CD14-positive monocyte (primary cell): ENCODE measurements at regions not wholly inside any gene's neighbourhood (a gene's known extent, or its start where the extent isn't known, plus 50 kb on each side); places are given as distances from the start of the nearest gene placed in this dataset.

Source experiments
- DNase-seq, 3 donors: peaks; one replicate each; pipeline ENCODE4 v3.0.0-alpha.2; 2011 to 2022
- H2AFZ ChIP-seq: 2 replicates; pipeline ENCODE4 v1.6.0; 2012; ENCODE audit warnings: mild to moderate bottlenecking, low read depth, low read length, inconsistent platforms; ENCODE audit not compliant: insufficient read depth, poor library complexity, severe bottlenecking
- H3K27ac ChIP-seq, 2 donors: 1 replicate in 1 of 2; 2 replicates in 1 of 2; pipeline ENCODE4 v1.5.1; 2012 to 2013; ENCODE audit warnings: low read length in 2 of 2, control low read depth in 1 of 2, inconsistent platforms in 1 of 2, low read depth in 1 of 2, mild to moderate bottlenecking in 1 of 2
- H3K27me3 ChIP-seq, 2 donors: one replicate each; pipeline versions ENCODE4 v1.6.0 to v1.6.1; 2011 to 2013; ENCODE audit warnings: low read length in 2 of 2; ENCODE audit not compliant: control insufficient read depth in 2 of 2, insufficient read depth in 2 of 2
- H3K36me3 ChIP-seq, 2 donors: replicated peaks in 1 of 2; 1 replicate in 1 of 2; 2 replicates in 1 of 2; pipeline versions ENCODE4 v1.5.1 to v1.6.1; 2012 to 2013; ENCODE audit warnings: low read length in 2 of 2, control low read depth in 1 of 2, inconsistent platforms in 1 of 2, mild to moderate bottlenecking in 1 of 2; ENCODE audit not compliant: insufficient read depth in 2 of 2, control insufficient read depth in 1 of 2
- H3K4me1 ChIP-seq, 2 donors: 1 replicate in 1 of 2; 2 replicates in 1 of 2; pipeline versions ENCODE4 v1.5.1 to v1.6.1; 2012 to 2013; ENCODE audit warnings: low read length in 2 of 2, control low read depth in 1 of 2, inconsistent platforms in 1 of 2, mild to moderate bottlenecking in 1 of 2, moderate library complexity in 1 of 2; ENCODE audit not compliant: insufficient read depth in 2 of 2, control insufficient read depth in 1 of 2
- H3K4me2 ChIP-seq: replicated peaks from 2 replicates; pipeline ENCODE3; 2012; ENCODE audit warnings: low read length, moderate library complexity, mild to moderate bottlenecking; ENCODE audit not compliant: poor library complexity, severe bottlenecking; ENCODE audit errors: extremely low read depth
- H3K4me3 ChIP-seq, 3 experiments: fragments of 200-600 bp in 1 of 3; sonication (generic) in 1 of 3; replicated peaks in 1 of 3; 1 replicate in 2 of 3; 2 replicates in 1 of 3; pipeline ENCODE4 v1.5.1; 2011 to 2013; ENCODE audit warnings: low read length in 3 of 3, mild to moderate bottlenecking in 3 of 3, control low read depth in 2 of 3, low read depth in 2 of 3, inconsistent platforms in 1 of 3, moderate library complexity in 1 of 3
- H3K79me2 ChIP-seq: 2 replicates; pipeline ENCODE4 v1.6.0; 2012; ENCODE audit warnings: mild to moderate bottlenecking, control low read depth, inconsistent platforms, low read length, moderate library complexity; ENCODE audit not compliant: insufficient read depth
- H3K9ac ChIP-seq: 2 replicates; pipeline ENCODE4 v1.6.0; 2017; ENCODE audit warnings: low read length, mild to moderate bottlenecking; ENCODE audit not compliant: insufficient read depth, poor library complexity, severe bottlenecking
- H3K9me3 ChIP-seq, 2 donors: replicated peaks in 1 of 2; 1 replicate in 1 of 2; 2 replicates in 1 of 2; pipeline versions ENCODE4 v1.5.1 to v1.6.1; 2012 to 2013; ENCODE audit warnings: low read length in 2 of 2, control low read depth in 1 of 2; ENCODE audit not compliant: control insufficient read depth in 1 of 2, insufficient read depth in 1 of 2
- H4K20me1 ChIP-seq: 2 replicates; pipeline ENCODE4 v1.6.0; 2012; ENCODE audit warnings: mild to moderate bottlenecking, low read length, control low read depth, moderate library complexity; ENCODE audit not compliant: insufficient read depth
- H3K27ac Mint-ChIP-seq, 7 donors: one replicate each; pipeline ENCODE4 v1.8.0; 2020; ENCODE audit warnings: mild to moderate bottlenecking in 7 of 7, mixed read lengths in 7 of 7, moderate library complexity in 6 of 7, inconsistent platforms in 2 of 7
- H3K27me3 Mint-ChIP-seq, 3 donors: one replicate each; pipeline ENCODE4 v1.8.0; 2021 to 2022; ENCODE audit warnings: low read depth in 3 of 3, mild to moderate bottlenecking in 3 of 3, mixed read lengths in 3 of 3, moderate library complexity in 3 of 3, inconsistent platforms in 1 of 3
- H3K36me3 Mint-ChIP-seq, 2 donors: one replicate each; pipeline ENCODE4 v1.8.0; 2020; ENCODE audit warnings: mixed read lengths in 2 of 2, inconsistent platforms in 1 of 2, mild to moderate bottlenecking in 1 of 2
- H3K4me1 Mint-ChIP-seq: one replicate; pipeline ENCODE4 v1.8.0; 2020; ENCODE audit warnings: mild to moderate bottlenecking, mixed read lengths
- H3K4me3 Mint-ChIP-seq, 2 donors: one replicate each; pipeline ENCODE4 v1.8.0; 2020; ENCODE audit warnings: mild to moderate bottlenecking in 2 of 2, mixed read lengths in 2 of 2, moderate library complexity in 1 of 2
- H3K9me3 Mint-ChIP-seq, 7 donors: one replicate each; pipeline ENCODE4 v1.8.0; 2020 to 2022; ENCODE audit warnings: mixed read lengths in 7 of 7, mild to moderate bottlenecking in 6 of 7, moderate library complexity in 6 of 7, inconsistent platforms in 2 of 7
- WGBS: methylation state at CpG from one replicate; pipeline ENCODE4 v1.1.5; 2013; ENCODE audit warnings: missing lambda C conversion rate; ENCODE audit not compliant: insufficient coverage; 5-methylcytosine and 5-hydroxymethylcytosine counted together
- intact Hi-C, 2 donors: fragments of 100-400 bp; cut with micrococcal nuclease; formaldehyde crosslinking; loops; one replicate each; pipeline versions ENCODE4 v1.15.0 to v1.15.1; 2023
- TF ChIP-seq, protein P1 (sequence below): fragments of 200-600 bp; IDR thresholded peaks from one replicate; pipeline ENCODE4 v1.8.0; 2022; ENCODE audit warnings: antibody characterized with exemption, mild to moderate bottlenecking

DNA sequence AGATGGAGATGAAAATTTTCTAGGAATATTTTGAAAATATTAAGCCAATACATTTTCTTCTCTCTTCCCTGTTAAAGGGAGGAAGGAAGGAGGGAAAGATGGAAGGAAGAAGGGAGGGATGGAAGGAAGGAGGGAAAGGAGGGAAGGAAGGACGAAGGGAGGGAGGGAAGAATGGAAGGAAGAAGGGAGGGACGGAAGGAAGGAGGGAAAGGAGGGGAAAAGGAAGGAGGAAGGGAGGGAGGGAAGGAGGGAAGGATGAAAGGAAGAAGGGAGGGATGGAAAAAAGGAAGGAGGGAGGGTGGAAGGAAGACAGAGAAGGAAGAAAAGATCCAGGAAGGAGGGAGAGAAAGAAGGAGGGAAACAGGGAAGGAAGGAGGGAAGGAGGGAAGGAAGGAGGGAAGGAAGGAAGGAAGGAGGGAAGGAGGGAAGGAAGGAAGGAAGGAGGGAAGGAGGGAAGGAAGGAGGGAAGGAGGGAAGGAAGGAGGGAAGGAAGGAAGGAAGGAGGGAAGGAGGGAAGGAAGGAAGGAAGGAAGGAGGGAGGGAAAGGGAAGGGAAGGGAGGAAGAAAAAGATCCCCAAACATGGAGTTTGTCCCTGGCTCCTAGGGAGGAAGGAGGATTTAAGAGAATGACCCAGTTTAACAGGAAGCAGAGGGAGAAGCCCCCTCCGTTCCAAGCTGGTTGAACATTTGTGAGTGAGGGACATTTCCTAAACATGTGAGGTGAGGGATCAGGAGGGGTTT, 70.3 kb upstream of the NEURL1B start:
- DNase-seq = no peak
- no peak overlapping the region for H3K9ac ChIP-seq
- H4K20me1 ChIP-seq = no peaks in the 10 kb centered on the region
- TF ChIP-seq, protein P1, sequence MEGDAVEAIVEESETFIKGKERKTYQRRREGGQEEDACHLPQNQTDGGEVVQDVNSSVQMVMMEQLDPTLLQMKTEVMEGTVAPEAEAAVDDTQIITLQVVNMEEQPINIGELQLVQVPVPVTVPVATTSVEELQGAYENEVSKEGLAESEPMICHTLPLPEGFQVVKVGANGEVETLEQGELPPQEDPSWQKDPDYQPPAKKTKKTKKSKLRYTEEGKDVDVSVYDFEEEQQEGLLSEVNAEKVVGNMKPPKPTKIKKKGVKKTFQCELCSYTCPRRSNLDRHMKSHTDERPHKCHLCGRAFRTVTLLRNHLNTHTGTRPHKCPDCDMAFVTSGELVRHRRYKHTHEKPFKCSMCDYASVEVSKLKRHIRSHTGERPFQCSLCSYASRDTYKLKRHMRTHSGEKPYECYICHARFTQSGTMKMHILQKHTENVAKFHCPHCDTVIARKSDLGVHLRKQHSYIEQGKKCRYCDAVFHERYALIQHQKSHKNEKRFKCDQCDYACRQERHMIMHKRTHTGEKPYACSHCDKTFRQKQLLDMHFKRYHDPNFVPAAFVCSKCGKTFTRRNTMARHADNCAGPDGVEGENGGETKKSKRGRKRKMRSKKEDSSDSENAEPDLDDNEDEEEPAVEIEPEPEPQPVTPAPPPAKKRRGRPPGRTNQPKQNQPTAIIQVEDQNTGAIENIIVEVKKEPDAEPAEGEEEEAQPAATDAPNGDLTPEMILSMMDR = no peak
- H3K4me1 ChIP-seq = no peaks in the 10 kb centered on the region
- H3K4me2 ChIP-seq = no peak overlapping the region
- H3K36me3 Mint-ChIP-seq = no peaks in the 10 kb centered on the region
- no peaks in the 10 kb centered on the region for H3K36me3 ChIP-seq
- no peak overlapping the region for H3K27ac Mint-ChIP-seq
- no peaks in the 10 kb centered on the region for H3K27me3 ChIP-seq
- H2AFZ ChIP-seq = no peak overlapping the region
- no peaks in the 10 kb centered on the region for H3K4me1 Mint-ChIP-seq
- no peak overlapping the region for H3K4me3 Mint-ChIP-seq
- peaks cover 0 to 10% (median 1%) of the 10 kb centered on the region in 3 donors for H3K27me3 Mint-ChIP-seq
- H3K4me3 ChIP-seq = no peak overlapping the region
- 69% methylated on average over 3 of the region's 3 CpGs for WGBS
- H3K27ac ChIP-seq = no peak overlapping the region
- H3K9me3 Mint-ChIP-seq = peaks cover 0 to 6% (median 2%) of the 10 kb centered on the region in 7 donors
- intact Hi-C loops = no loop called here
- no peaks in the 10 kb centered on the region for H3K79me2 ChIP-seq
- peaks cover 0 to 4% of the 10 kb centered on the region in 2 donors for H3K9me3 ChIP-seq

DNA sequence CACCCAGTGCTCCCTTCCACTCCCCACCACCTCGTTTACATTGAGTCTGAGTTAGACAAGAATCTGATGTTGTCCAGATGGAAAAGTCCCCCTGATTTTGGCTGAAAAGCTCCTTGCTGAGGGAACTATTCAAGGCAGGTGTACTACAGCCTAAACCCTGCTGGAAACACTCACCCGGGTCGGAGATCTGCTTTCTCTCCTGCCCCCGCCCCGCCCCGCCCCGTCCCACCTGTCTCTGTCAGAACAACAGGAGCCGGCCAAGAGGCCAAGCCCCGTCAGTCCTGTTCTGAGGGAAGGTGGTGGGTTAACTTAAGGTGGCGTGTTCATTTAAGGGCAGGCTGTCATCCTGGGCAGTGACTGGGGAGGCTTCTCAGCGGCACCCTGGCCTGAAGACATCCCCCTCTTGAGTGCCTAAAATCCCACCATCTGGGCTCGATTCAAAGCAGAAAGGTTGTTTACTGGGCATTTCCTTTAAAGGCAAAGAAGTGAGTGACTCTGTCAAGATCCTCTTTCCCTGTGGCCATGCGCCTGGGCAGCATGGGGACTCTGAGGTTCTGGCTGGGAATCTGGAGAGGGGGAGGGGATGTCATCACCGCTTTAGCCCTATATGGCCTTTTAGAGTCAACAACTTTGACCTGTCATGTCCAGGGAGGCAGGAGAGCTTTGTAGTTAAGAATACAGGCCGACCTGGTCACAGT, 71.1 kb upstream of the NEURL1B start:
- no peak overlapping the region for H2AFZ ChIP-seq
- intact Hi-C loops = no loop called here
- no peak overlapping the region for H3K4me2 ChIP-seq
- H3K4me3 ChIP-seq = no peak overlapping the region
- H3K27ac ChIP-seq = no peak overlapping the region
- no peaks in the 10 kb centered on the region for H4K20me1 ChIP-seq
- H3K36me3 ChIP-seq = no peaks in the 10 kb centered on the region
- H3K36me3 Mint-ChIP-seq = no peaks in the 10 kb centered on the region
- H3K27me3 ChIP-seq = no peaks in the 10 kb centered on the region
- DNase-seq = no peak
- H3K4me1 ChIP-seq = no peaks in the 10 kb centered on the region
- peak overlapping the region in 1 of 7 donors; percentile 46 for H3K27ac Mint-ChIP-seq
- H3K9me3 ChIP-seq = peaks cover 0 to 4% of the 10 kb centered on the region in 2 donors
- TF ChIP-seq, protein P1 = no peak
- H3K9ac ChIP-seq = no peak overlapping the region
- H3K4me1 Mint-ChIP-seq = no peaks in the 10 kb centered on the region
- H3K4me3 Mint-ChIP-seq = no peak overlapping the region
- H3K9me3 Mint-ChIP-seq = peaks cover 0 to 6% (median 2%) of the 10 kb centered on the region in 7 donors
- H3K79me2 ChIP-seq = no peaks in the 10 kb centered on the region
- WGBS = 85% methylated on average over 3 of the region's 15 CpGs
- H3K27me3 Mint-ChIP-seq = peaks cover 0 to 10% (median 1%) of the 10 kb centered on the region in 3 donors
